Nephron (organoid): ENCODE measurements at regions not wholly inside any gene's neighbourhood (a gene's known extent, or its start where the extent isn't known, plus 50 kb on each side); places are given as distances from the start of the nearest gene placed in this dataset.

ENCODE experiments used
- H3K27ac Mint-ChIP-seq, 3 experiments: 2 replicates each; pipeline ENCODE4 v1.8.0; 2020; ENCODE audit warnings: mixed read lengths in 3 of 3, mild to moderate bottlenecking in 2 of 3, moderate library complexity in 1 of 3
- H3K27me3 Mint-ChIP-seq: 2 replicates; pipeline ENCODE4 v1.8.0; 2021; ENCODE audit warnings: low read depth, mild to moderate bottlenecking, moderate library complexity, mixed read lengths
- H3K36me3 Mint-ChIP-seq: 2 replicates; pipeline ENCODE4 v1.8.0; 2020; ENCODE audit warnings: low read depth, mixed read lengths
- H3K4me1 Mint-ChIP-seq: 2 replicates; pipeline ENCODE4 v1.8.0; 2020; ENCODE audit warnings: mixed read lengths
- H3K4me3 Mint-ChIP-seq, 3 experiments: 2 replicates each; pipeline ENCODE4 v1.8.0; 2020; ENCODE audit warnings: mild to moderate bottlenecking in 3 of 3, mixed read lengths in 3 of 3, moderate library complexity in 2 of 3
- H3K9me3 Mint-ChIP-seq: 2 replicates; pipeline ENCODE4 v1.8.0; 2020; ENCODE audit warnings: mixed read lengths
- TF ChIP-seq, protein P1 (sequence below), 3 experiments: fragments of 200-600 bp; sonication (generic); IDR thresholded peaks; one replicate each; pipeline ENCODE4 v1.5.0; 2021; ENCODE audit warnings: antibody characterized with exemption in 3 of 3; ENCODE audit not compliant: unreplicated experiment in 3 of 3

DNA sequence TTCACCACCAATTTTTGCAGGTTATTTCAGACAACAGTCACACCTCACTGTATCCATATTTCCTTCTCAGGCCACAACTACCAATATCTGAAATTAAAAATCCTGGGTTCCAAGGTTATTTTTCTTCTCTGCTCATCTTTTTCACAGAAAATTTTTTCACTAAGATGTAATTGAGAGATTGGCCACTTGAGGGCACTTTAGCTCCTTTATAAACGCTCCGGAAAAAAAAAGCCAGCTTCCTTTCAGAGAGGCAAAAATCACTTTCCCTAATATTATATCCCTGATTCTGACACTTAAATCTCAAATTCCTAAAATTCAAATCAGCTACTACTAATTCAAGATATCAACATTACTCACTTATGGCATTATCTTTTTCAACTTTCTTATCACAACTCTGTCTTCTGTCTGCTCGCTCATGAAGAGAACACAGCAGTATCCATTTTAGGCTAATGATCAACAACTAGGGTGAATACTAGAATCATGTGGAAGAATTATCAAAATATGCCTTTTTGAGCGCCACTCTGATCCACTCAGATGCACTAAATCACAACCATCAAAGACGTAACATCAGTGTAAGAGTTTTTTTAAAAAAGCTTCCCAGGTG lies 101.4 kb upstream of the RGS1 start:
- Mint-ChIP-seq H3K27ac (no peak overlapping the region), H3K27me3 (peaks cover 6% of the 10 kb centered on the region), H3K9me3 (no peaks in the 10 kb centered on the region), H3K4me3 (no peak overlapping the region), H3K4me1 (no peaks in the 10 kb centered on the region), H3K36me3 (no peaks in the 10 kb centered on the region)
- TF ChIP-seq, protein P1, sequence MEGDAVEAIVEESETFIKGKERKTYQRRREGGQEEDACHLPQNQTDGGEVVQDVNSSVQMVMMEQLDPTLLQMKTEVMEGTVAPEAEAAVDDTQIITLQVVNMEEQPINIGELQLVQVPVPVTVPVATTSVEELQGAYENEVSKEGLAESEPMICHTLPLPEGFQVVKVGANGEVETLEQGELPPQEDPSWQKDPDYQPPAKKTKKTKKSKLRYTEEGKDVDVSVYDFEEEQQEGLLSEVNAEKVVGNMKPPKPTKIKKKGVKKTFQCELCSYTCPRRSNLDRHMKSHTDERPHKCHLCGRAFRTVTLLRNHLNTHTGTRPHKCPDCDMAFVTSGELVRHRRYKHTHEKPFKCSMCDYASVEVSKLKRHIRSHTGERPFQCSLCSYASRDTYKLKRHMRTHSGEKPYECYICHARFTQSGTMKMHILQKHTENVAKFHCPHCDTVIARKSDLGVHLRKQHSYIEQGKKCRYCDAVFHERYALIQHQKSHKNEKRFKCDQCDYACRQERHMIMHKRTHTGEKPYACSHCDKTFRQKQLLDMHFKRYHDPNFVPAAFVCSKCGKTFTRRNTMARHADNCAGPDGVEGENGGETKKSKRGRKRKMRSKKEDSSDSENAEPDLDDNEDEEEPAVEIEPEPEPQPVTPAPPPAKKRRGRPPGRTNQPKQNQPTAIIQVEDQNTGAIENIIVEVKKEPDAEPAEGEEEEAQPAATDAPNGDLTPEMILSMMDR (IDR thresholded peaks at IDR 0.05; ENCODE audit: unreplicated experiment in 3 of 3) = peak; percentile 64 to 74 (median 65)

DNA sequence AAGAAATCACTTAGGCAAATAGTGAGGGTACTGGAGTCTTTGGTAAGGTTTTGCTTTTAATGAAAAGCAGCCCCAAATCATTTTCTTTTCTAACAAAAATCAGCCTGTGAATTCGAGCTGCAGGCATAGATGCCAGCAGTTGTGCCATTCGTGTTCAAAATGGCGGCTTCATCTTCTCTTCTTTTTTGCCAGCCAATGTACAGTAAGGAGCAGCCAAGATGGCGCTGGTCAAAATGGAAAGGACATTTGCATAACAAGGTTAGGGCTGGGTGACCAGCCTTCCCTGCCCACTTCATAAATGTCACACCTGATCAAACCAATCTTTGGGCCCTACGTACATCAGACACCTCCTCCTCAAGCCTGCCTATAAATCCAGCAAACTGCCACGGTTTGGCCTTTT lies 100.2 kb upstream of the RGS1 start:
- H3K36me3 Mint-ChIP-seq = no peaks in the 10 kb centered on the region
- TF ChIP-seq, protein P1 (IDR thresholded peaks at IDR 0.05; ENCODE audit: unreplicated experiment in 3 of 3) = no peak
- no peak overlapping the region for H3K4me3 Mint-ChIP-seq
- peaks cover 6% of the 10 kb centered on the region for H3K27me3 Mint-ChIP-seq
- no peak overlapping the region for H3K27ac Mint-ChIP-seq
- H3K4me1 Mint-ChIP-seq = no peaks in the 10 kb centered on the region
- H3K9me3 Mint-ChIP-seq = peaks cover 2% of the 10 kb centered on the region

DNA sequence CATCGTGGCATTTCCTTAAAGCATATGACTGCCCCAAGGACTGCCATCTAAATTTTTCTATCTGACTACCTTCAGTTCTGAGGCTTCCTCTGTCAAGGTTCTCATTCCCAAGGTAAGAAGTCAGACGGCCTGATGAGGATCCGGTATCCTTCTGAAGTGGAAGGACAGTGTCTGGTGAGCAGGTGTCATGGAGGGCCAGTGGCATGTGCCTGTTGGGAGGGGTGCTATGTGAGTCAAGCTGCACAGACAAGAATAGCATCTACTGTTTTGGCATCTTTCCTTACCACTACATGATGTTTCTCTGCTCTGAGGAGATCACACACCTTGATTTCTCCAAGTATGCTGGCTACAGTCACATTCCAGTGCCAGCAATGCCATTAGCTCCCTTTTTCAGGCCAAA lies 99.6 kb upstream of the RGS1 start:
- H3K27ac Mint-ChIP-seq = no peak overlapping the region
- TF ChIP-seq, protein P1 (IDR thresholded peaks at IDR 0.05; ENCODE audit: unreplicated experiment in 3 of 3) = no peak

DNA sequence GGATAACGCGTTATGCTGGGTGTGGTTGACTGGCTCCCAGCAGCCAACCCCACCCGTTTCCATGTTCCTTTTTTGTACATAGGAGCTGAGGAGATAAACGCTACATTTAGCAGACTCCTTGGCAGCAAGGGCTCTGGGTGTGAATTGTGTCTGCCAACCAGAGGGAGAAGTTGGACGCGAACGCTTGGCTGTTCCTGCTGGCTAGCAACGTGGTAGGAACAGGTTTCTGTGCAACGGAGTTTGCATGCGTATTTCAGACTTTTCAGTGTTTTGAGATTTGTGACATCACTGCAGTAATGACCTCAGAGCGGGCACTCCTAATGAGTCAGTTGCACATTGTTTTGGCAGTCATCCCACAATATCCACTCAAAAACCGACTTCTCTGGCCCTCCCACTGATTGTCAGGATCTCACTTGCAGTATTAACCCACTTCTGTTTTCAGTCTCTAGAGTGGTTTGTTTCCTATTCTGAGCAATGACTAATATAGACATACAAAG lies 98.7 kb upstream of the RGS1 start:
- TF ChIP-seq, protein P1 (IDR thresholded peaks at IDR 0.05; ENCODE audit: unreplicated experiment in 3 of 3) = no peak
- peaks cover 2% of the 10 kb centered on the region for H3K9me3 Mint-ChIP-seq
- no peak overlapping the region for H3K27ac Mint-ChIP-seq
- peaks cover 6% of the 10 kb centered on the region for H3K27me3 Mint-ChIP-seq
- H3K4me3 Mint-ChIP-seq = no peak overlapping the region
- H3K4me1 Mint-ChIP-seq = no peaks in the 10 kb centered on the region
- no peaks in the 10 kb centered on the region for H3K36me3 Mint-ChIP-seq

More for the DNA sequence above, 99.6 kb upstream of the RGS1 start:
- Mint-ChIP-seq H3K4me1 (no peaks in the 10 kb centered on the region), H3K36me3 (no peaks in the 10 kb centered on the region), H3K27me3 (peaks cover 6% of the 10 kb centered on the region), H3K9me3 (peaks cover 2% of the 10 kb centered on the region), H3K4me3 (no peak overlapping the region)

DNA sequence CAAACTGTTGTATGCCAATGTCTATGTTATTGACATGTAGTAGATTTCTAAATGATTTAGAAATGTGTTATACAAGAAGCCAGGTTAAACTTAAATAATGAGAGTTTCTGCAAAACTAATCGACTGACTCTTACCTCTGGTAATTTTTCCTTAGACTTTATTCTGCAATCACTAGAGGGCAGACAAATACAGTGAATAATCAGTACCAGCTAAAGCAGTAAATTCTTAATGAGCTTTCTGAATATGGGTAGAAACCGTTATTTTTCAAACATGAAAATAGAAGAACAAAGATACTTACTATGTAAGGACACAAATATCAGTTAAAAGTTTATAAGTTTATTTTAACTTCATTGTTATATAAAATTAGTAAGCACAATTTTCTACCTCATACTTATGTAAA lies 97.9 kb upstream of the RGS1 start:
- TF ChIP-seq, protein P1 (IDR thresholded peaks at IDR 0.05; ENCODE audit: unreplicated experiment in 3 of 3) = peak; percentile 54 to 77 (median 62)
- H3K27me3 Mint-ChIP-seq = peaks cover 6% of the 10 kb centered on the region
- H3K4me1 Mint-ChIP-seq = no peaks in the 10 kb centered on the region
- H3K4me3 Mint-ChIP-seq = no peak overlapping the region
- H3K36me3 Mint-ChIP-seq = no peaks in the 10 kb centered on the region
- peaks cover 2% of the 10 kb centered on the region for H3K9me3 Mint-ChIP-seq
- no peak overlapping the region for H3K27ac Mint-ChIP-seq
